ENCODE measurements at regions not wholly inside any gene's neighbourhood (a gene's known extent, or its start where the extent isn't known, plus 50 kb on each side); places are given as distances from the start of the nearest gene placed in this dataset.

DNA sequence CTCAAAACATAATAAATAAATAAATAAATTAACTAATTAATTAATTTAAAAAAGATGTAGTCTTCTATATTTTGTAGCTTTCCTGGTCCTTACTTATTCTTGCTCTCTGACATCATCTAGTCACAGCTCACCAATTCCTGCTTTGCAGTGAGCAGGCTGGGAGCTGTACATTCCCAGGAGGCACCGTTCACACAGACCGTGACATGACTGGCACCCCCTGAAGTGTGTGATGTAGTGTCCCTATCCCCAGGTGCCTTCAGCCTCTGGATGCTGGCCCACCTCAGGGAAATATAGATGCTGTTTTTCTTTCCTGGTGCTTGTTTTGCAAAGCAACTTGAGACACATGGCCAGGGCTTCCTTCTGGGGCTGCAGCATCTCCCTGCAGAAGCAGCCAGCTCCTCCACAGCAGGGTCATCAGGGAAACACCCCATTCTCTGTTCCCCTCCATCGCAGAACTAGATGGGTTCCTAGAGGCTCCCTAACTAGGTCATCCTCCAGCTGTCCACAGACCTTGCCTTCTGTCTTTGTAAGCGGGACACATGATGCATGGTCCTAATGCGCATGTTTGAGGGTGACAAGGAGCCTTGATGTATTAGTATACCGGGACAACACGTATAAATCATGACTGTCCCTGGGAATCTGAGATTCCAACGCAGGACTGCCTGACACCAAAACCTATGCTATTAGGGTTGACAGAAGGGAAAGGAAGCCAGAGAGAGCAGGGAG lies 76.4 kb downstream of the RHOB start:
- in situ Hi-C loops (cut with MboI; ENCODE audit: low sequenced_read_pairs), result no loop called here
- Histone ChIP-seq H3K56ac (ENCODE audit: extremely low read depth, insufficient read depth, low read length) (no peak overlapping the region), H2AK5ac (ENCODE audit: low read depth, low read length) (no peak overlapping the region), H4K8ac (ENCODE audit: low read depth in 2 of 2, low read length in 2 of 2) (no peak overlapping the region), H3K9me1 (ENCODE audit: insufficient read depth, low read length) (peaks cover 10% of the 10 kb centered on the region; the same call in 1 of the 2 replicates), H2BK20ac (ENCODE audit: low read depth, low read length) (no peak overlapping the region), H3K4me1 (ENCODE audit: control insufficient read depth, insufficient read depth, low read length) (peaks cover 9% of the 10 kb centered on the region), H3K9ac (ENCODE audit: low read depth, low read length) (no peak overlapping the region), H3K14ac (replicated peaks; ENCODE audit: low read depth, low read length) (no peak overlapping the region), H3K27me3 (ENCODE audit: control insufficient read depth, insufficient read depth, low read length) (no peaks in the 10 kb centered on the region; the same call in 1 of the 2 replicates), H2BK5ac (ENCODE audit: low read depth, low read length, poor library complexity, severe bottlenecking) (no peak overlapping the region), H3K36me3 (ENCODE audit: control insufficient read depth, insufficient read depth, low read length) (no peaks in the 10 kb centered on the region), H3K18ac (ENCODE audit: low read depth, low read length) (no peak overlapping the region), H2AFZ (replicated peaks; ENCODE audit: low read length, poor library complexity) (no peak overlapping the region), H3K4ac (ENCODE audit: low read depth, low read length) (no peak overlapping the region; the same call in 1 of the 2 replicates), H3K4me3 (ENCODE audit: insufficient read depth, low read depth, low read length) (no peak overlapping the region), H4K20me1 (ENCODE audit: insufficient read depth, low read length) (no peaks in the 10 kb centered on the region), H4K5ac (ENCODE audit: low read depth, low read length) (no peak overlapping the region), H3K79me1 (ENCODE audit: low read depth in 1 of 2, low read length in 2 of 2) (no peaks in the 10 kb centered on the region), H3K4me2 (ENCODE audit: low read depth, low read length) (no peak overlapping the region), H2BK15ac (ENCODE audit: low read depth, low read length) (no peak overlapping the region), H3K27ac (ENCODE audit: insufficient read depth, low read length) (no peak overlapping the region), H3K9me3 (ENCODE audit: control insufficient read depth, insufficient read depth, low read length) (no peaks in the 10 kb centered on the region), H2AK9ac (replicated peaks; ENCODE audit: low read depth, low read length, poor library complexity) (peak overlapping the region; percentile 70), H3K23ac (ENCODE audit: low read depth, low read length) (no peak overlapping the region), H4K91ac (ENCODE audit: insufficient read depth, low read depth, low read length) (no peak overlapping the region), H2BK120ac (ENCODE audit: low read depth, low read length) (no peak overlapping the region)
- ChIA-PET CTCF (no interaction called here), POLR2A (ENCODE audit: unreplicated experiment) (no interaction called here)
- DNase-seq (no peak), ATAC-seq (ENCODE audit: low read depth) (no peak)
- dilution Hi-C loops (cut with HindIII; ENCODE audit: low sequenced_read_pairs, unreplicated experiment), result no loop called here
- intact Hi-C loops (cut with micrococcal nuclease), result no loop called here
- BruUV-seq (replicated peaks), result no TSS peak
- TF ChIP-seq CHD1 (IDR thresholded peaks at IDR 0.05; ENCODE audit: low read depth, low read length), result no peak
- no peak for TF ChIP-seq CEBPB (IDR thresholded peaks at IDR 0.05; ENCODE audit: low read depth, low read length)
- TF ChIP-seq BHLHE40 (IDR thresholded peaks at IDR 0.05; ENCODE audit: low read depth, low read length), result no peak
- no peak for TF ChIP-seq MAFK (IDR thresholded peaks at IDR 0.05; ENCODE audit: low read depth, low read length)
- no peak for TF ChIP-seq POLR2A (IDR thresholded peaks at IDR 0.05; ENCODE audit: low read depth, low read length)
- TF ChIP-seq SMC3 (IDR thresholded peaks at IDR 0.05; ENCODE audit: low read depth, low read length), result no peak
- no peak for TF ChIP-seq MXI1 (IDR thresholded peaks at IDR 0.05; ENCODE audit: borderline replicate concordance, low read depth, low read length)
- TF ChIP-seq RAD21 (IDR thresholded peaks at IDR 0.05; ENCODE audit: low read length), result no peak
- no peak for TF ChIP-seq CTCF (conservative IDR thresholded peaks at IDR 0.05; ENCODE audit: low read depth, low read length)
- TF ChIP-seq, protein P1, sequence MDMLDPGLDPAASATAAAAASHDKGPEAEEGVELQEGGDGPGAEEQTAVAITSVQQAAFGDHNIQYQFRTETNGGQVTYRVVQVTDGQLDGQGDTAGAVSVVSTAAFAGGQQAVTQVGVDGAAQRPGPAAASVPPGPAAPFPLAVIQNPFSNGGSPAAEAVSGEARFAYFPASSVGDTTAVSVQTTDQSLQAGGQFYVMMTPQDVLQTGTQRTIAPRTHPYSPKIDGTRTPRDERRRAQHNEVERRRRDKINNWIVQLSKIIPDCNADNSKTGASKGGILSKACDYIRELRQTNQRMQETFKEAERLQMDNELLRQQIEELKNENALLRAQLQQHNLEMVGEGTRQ (IDR thresholded peaks at IDR 0.05; ENCODE audit: low read depth, low read length), result no peak
- no peak for TF ChIP-seq FOS (IDR thresholded peaks at IDR 0.05; ENCODE audit: low read depth, low read length)
- TF ChIP-seq MAZ (IDR thresholded peaks at IDR 0.05; ENCODE audit: borderline replicate concordance, low read depth, low read length), result no peak
- no peak for TF ChIP-seq NFE2L2 (IDR thresholded peaks at IDR 0.05; ENCODE audit: low read depth, low read length)
- TF ChIP-seq ELK1 (IDR thresholded peaks at IDR 0.05; ENCODE audit: borderline replicate concordance, low read depth, low read length), result no peak
- no peak for TF ChIP-seq RFX5 (IDR thresholded peaks at IDR 0.05; ENCODE audit: low read depth, low read length)
- WGBS, 2 experiments (ENCODE audit: extremely low coverage in 2 of 2, insufficient read length in 1 of 2), result 81% methylated on average over 3 of the region's 8 CpGs; no CpG with 5 or more reads in 1 of the 2 experiments
